Endothelial cell (in vitro differentiated cells): ENCODE measurements at regions not wholly inside any gene's neighbourhood (a gene's known extent, or its start where the extent isn't known, plus 50 kb on each side); places are given as distances from the start of the nearest gene placed in this dataset.

Experiments used
- DNase-seq: peaks from one replicate; pipeline ENCODE4 v3.0.0; 2021; ENCODE audit warnings: low spot score
- H3K27ac Mint-ChIP-seq: one replicate; pipeline ENCODE4 v1.8.0; 2021; ENCODE audit warnings: mixed read lengths, inconsistent platforms; ENCODE audit not compliant: unreplicated experiment
- H3K27me3 Mint-ChIP-seq: one replicate; pipeline ENCODE4 v1.8.0; 2021; ENCODE audit warnings: mild to moderate bottlenecking, moderate library complexity, mixed read lengths, inconsistent platforms; ENCODE audit not compliant: unreplicated experiment
- H3K36me3 Mint-ChIP-seq: one replicate; pipeline ENCODE4 v1.8.0; 2021; ENCODE audit warnings: mild to moderate bottlenecking, low read depth, mixed read lengths, inconsistent platforms; ENCODE audit not compliant: unreplicated experiment
- H3K4me1 Mint-ChIP-seq: one replicate; pipeline ENCODE4 v1.8.0; 2021; ENCODE audit warnings: mild to moderate bottlenecking, mixed read lengths, inconsistent platforms; ENCODE audit not compliant: unreplicated experiment
- H3K4me3 Mint-ChIP-seq: one replicate; pipeline ENCODE4 v1.8.0; 2021; ENCODE audit warnings: mild to moderate bottlenecking, mixed read lengths, inconsistent platforms; ENCODE audit not compliant: unreplicated experiment
- H3K9me3 Mint-ChIP-seq: one replicate; pipeline ENCODE4 v1.8.0; 2021; ENCODE audit warnings: mixed read lengths, inconsistent platforms; ENCODE audit not compliant: unreplicated experiment
- CTCF ChIP-seq: fragments of 200-600 bp; sonication (generic); IDR thresholded peaks from one replicate; pipeline ENCODE4 v1.5.0; 2021; ENCODE audit warnings: antibody characterized with exemption; ENCODE audit not compliant: unreplicated experiment

DNA sequence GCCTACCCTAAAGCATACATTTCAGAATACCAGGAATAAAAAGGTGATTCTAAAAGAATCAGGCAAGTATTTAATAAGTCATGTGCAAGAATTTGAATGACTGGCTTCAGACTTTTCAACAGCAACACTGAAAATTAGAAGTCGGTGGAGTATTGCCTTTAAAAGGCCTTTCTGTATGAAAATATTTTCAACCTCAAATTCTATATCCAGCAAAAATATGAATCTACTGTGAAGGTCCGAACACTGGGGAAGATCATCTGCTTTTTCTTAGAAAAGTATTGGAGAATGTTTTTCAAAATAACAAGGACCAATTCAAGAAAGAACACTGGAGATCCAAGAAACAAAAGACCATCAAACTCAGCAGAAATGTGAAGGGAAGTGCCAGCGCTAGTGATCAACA, 459.5 kb upstream of the KLF12 start:
- TF ChIP-seq CTCF, result no peak
- no peaks in the 10 kb centered on the region for H3K4me1 Mint-ChIP-seq
- no peaks in the 10 kb centered on the region for H3K9me3 Mint-ChIP-seq
- no peak overlapping the region for H3K4me3 Mint-ChIP-seq
- no peaks in the 10 kb centered on the region for H3K27me3 Mint-ChIP-seq
- no peak for DNase-seq
- H3K27ac Mint-ChIP-seq, result no peak overlapping the region
- H3K36me3 Mint-ChIP-seq, result no peaks in the 10 kb centered on the region

- H3K27me3 Mint-ChIP-seq, result no peaks in the 10 kb centered on the region
- no peaks in the 10 kb centered on the region for H3K9me3 Mint-ChIP-seq
- no peak overlapping the region for H3K27ac Mint-ChIP-seq
- no peaks in the 10 kb centered on the region for H3K4me1 Mint-ChIP-seq
- no peak for TF ChIP-seq CTCF
- no peak for DNase-seq
- H3K36me3 Mint-ChIP-seq, result no peaks in the 10 kb centered on the region
- no peak overlapping the region for H3K4me3 Mint-ChIP-seq
Observed at GRCh38 chr13:74586847-74587246, 452.6 kb upstream of the KLF12 start.

DNA sequence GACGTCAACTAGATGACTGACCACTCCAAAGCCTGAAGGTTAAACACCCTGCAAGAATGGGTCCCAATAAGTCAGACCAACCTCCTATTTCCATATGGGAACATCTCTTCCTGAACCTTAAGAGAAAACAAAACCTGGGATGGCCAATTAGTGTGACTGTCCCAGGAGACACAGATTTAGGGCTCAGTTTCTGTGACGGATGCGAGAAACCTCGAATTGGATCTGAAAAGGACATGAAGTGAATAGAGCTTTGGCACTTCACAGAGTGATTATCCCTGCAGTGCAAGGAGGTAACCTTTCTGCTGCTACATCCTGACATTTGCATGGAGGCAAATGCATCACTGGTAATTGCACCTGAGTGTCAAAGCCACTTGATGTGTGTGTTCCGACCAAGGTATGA, 442.2 kb upstream of the KLF12 start:
- Mint-ChIP-seq H3K4me1 (peaks cover 20% of the 10 kb centered on the region), H3K27me3 (no peaks in the 10 kb centered on the region), H3K4me3 (peak overlapping the region; percentile 52), H3K9me3 (no peaks in the 10 kb centered on the region), H3K27ac (peak overlapping the region; percentile 76), H3K36me3 (no peaks in the 10 kb centered on the region)
- DNase-seq, result no peak
- no peak for TF ChIP-seq CTCF

GRCh38 chr13:74575729-74576125, 441.5 kb upstream of the KLF12 start:
- H3K9me3 Mint-ChIP-seq, result no peaks in the 10 kb centered on the region
- no peaks in the 10 kb centered on the region for H3K36me3 Mint-ChIP-seq
- H3K27me3 Mint-ChIP-seq, result no peaks in the 10 kb centered on the region
- no peak for TF ChIP-seq CTCF
- H3K4me1 Mint-ChIP-seq, result peaks cover 20% of the 10 kb centered on the region
- DNase-seq, result peak; percentile 88
- H3K27ac Mint-ChIP-seq, result peak overlapping the region; percentile 76
- no peak overlapping the region for H3K4me3 Mint-ChIP-seq

- Mint-ChIP-seq H3K27me3 (no peaks in the 10 kb centered on the region), H3K4me1 (peaks cover 20% of the 10 kb centered on the region), H3K27ac (peak overlapping the region; percentile 1), H3K9me3 (no peaks in the 10 kb centered on the region), H3K4me3 (no peak overlapping the region), H3K36me3 (no peaks in the 10 kb centered on the region)
- TF ChIP-seq CTCF, result no peak
- DNase-seq, result peak; percentile 5
Observed at GRCh38 chr13:74574964-74575728, 440.9 kb upstream of the KLF12 start.
